HG02885 (cell line): ENCODE measurements at regions not wholly inside any gene's neighbourhood (a gene's known extent, or its start where the extent isn't known, plus 50 kb on each side); places are given as distances from the start of the nearest gene placed in this dataset.

Experiments
- ATAC-seq: cut with Tn5 transposase; IDR thresholded peaks from one replicate; pipeline ENCODE4 v1.9.1; 2021; ENCODE audit warnings: mild to moderate bottlenecking; ENCODE audit not compliant: unreplicated experiment, poor library complexity

DNA sequence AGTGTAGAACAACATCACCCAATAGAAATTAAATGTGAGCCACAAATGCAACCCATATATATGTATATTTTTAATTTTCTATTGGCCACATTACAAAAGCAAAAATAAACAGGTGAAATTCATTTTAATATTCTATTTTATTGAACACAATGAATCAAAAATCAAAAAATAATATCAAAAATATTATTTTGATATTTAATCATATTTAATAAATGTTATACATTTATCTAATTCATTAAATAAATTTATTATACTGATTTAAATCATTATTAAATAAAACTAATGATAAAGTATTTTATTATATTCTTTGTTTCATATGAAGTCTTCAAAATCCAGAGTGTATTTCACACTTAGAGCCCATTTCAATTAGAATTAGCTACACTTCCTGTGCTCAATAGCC, 98.4 kb upstream of the MANEA start:
- no peak for ATAC-seq

DNA sequence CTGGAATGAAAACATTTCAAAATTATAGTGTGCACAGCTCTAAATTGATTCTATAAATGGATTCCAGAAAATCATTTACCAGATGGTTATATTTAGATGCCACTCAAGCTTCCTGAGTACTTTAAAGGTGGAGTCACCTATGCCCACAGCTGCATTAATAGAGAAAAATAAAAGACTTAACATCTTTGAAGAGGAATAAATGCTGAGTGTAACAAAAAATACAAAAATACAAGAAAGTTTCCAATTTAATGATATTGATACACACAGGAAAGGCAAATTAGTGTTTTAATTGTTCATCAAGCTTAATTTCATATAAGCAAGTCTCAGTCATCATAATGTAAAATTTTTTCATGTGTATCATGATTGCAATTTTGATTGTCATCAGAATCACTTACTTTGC, 89.5 kb upstream of the MANEA start:
- no peak for ATAC-seq

DNA sequence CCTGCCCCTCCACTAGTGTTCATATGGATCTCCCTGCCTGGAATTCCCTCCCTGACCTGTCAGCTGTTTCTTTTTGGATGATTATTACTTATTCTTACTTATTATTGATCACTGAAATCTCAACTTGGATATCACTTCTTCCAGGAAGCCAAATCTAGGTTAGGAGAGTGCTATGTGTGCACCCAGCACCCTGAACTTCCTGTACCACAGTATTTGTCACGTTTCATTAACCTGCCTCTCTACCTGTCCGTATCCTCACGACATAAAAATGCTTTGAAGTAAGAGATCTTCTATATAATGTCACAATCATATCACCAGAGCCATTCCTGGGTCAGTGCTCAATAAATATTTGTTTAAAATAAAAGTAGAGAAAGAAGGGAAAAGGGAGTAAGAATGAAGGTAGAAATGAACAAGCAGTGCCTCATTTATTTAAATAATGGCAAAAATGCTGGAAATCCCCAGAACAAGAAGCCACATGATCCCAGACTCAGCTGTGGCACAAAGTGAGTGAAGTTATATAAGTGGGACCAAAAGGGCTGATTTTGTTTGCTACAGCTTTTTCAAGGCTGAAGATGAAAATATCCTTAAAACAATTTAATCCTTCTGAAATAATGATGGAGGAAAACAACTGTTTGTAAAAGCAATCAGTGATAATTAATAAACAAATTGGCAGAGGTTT, 88.0 kb upstream of the MANEA start:
- no peak for ATAC-seq

DNA sequence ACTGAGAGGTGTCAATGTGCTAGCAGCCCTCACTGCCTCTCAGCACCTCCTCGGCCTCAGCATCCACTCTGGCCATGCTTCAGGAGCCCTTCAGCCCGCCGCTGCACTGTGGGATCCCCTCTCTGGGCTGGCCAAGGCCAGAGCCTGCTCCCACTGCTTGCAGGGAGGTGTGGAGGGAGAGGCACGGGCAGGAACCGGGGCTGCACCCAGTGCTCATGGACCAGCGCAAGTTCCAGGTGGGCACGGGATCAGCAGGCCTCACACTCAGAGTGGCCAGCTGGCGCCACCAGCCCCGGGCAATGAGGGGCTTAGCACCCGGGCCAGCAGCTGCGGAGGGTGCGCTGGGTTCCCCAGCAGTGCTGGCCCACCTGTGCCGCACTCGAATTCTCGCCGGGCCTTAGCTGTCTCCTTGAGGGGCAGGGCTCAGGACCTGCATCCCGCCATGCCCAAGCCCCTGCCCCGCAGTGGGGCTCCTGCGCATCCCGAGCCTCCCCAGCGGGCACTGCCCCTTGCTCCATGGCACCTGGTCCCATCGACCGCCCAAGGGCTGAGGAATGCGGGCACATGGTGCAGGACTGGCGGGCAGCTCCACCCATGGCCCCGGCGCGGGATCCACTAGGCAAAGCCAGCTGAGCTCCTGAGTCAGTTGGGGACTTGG, 80.4 kb upstream of the MANEA start:
- no peak for ATAC-seq

DNA sequence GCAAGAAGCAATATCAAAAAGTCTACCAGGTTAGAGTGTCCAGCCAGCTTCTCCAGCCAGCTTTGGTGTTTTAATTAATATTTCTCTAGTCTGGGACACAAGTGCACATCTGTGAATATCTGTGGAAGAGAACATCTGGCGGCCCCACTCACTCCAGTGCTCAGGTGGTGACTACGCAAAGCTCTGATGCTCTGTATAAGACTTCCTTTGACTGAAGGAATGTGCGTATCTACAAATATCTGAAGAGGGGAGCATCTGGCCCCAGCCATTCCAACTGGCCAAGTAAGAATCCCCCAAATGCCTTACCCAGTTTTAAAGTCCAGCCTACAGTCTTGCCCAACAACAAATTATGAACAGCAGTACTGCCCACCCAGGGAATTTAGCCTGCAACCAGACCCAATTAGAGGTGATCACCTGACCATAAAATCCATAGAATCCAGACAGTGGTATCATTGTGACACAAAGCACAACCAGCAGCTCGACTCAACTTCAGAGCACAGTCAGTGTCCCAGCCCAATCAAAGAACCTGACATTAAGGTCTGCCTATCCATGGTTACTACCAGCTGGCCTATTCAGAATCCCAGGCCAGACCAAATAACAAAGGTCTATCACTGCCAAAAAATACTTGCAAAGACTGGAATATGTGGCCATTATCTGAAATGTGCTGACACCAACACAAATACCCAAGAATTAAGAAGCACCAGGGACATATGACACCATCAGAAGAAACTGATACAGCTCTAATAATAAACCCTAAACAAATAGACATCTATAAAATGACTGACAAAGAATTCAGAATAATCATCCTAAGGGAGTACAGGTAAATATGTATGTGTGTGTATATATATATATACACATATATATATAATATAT, 76.1 kb upstream of the MANEA start:
- ATAC-seq, result no peak

DNA sequence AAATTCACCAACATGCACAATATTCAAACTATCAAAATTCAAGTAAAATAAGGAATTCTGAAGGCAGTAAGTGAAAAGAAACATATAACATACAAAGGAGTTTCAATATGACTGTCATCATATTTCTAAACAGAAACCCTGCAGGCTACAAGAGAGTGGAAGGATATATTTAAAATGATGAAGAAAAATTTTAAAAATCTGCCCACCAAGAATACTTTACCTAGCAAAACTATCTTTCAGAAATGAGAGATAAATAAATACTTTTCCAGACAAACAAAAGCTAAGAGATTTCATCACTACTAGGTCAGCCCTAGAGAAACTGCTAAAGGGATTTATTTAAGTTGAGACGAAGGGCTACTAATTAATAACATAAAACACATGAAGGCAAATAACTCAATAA, 73.8 kb upstream of the MANEA start:
- ATAC-seq, result no peak

DNA sequence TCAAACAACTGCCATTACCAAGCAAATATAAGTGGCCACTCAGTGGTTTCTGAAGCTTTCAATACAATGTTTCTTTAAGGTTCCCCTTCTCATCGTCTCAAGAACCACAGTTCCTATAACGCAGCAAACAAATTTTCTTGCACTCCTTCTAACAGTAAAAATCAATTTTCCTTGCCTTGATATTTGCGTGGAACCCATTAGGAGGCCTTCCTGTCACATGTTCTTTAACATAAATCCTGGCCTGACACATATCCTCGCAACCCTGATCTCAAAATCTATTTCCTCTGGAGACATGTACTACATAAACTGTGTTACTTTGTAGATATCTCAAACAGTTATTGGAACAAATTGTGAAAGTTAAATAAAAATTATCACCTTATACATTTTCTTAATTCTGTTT, 65.9 kb upstream of the MANEA start:
- ATAC-seq, result no peak

DNA sequence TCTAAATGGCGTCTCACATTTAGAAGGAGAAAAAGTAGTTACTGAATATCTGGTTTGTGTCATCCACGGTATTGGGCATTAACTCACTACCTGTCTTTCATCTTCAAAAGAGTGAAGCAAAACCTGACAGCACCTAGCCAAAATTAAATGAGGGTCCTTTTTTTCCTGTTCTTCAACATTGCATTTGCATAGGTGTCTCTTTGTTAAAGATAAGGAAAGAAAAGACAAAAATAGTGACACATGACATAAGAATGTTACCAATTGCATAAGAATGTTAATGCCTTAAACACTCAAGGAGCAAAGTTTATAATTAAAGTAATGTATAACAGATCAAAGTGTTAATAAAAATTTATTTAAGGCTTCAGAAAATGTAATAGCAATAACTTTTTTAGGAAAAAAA, 61.4 kb upstream of the MANEA start:
- ATAC-seq, result no peak

DNA sequence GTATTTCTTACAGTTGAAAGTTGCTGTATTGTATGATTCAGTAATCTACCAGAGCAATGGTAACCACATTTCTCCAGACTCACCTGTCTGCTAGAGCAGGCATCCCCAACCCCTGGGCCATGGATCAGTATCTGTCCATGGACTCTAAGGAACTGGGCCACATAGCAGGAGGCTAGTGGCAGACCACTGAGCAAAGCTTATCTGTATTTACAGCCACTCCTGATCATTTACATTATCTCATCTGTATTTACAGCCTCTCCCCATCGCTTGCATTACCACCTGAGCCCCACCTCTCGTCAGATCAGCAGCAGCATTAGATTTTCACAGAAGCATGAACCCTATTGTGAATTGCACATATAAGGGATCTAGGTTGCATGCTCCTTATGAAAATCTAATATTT, 60.3 kb upstream of the MANEA start:
- no peak for ATAC-seq

DNA sequence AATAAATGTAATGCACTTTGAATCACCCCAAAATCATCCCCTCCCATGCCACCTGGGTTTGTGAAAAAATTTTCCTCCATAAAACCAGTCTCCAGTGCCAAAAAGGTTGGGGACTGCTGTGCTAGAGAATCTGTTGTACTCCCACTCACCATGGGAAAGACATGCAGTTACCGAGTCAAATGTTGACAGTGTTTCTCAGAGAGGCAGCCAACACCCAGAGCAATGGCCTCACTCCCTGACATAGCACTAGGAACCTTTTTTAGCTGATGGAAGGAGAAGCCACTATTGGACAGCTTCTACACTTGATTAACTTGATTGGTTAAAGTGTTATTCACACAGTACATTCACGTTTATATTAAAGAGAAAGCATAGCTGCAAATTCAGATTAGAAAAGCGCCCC, 59.8 kb upstream of the MANEA start:
- ATAC-seq, result no peak

DNA sequence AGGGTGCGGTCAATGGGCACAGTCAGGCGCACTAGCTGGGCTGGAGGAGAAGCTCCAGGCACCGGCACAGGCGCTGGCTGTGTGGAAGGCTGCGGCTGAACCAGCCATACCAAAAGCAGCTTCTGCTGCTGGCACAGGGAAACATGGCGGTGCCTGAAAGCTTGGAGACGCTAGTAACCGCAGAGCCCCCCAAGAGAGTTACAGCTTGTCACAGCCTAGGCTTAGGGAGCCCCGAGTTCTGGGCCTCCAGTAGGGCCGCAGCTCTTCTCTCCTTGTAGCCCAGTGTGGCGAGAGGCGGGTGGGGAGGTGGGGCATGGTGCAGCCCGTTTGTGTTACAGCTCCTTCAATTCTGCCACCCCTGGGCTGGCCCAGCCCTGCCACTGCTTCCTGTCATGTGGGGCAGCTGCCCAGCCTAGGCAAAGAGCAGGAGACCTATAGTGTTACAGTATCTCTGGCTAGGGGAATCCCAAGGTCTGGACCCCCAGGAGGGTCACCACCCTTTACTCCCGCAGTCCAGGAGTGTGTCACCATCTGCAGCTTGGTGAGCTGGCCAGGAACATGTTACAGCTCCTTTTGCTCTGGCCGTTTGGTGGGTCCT, 58.6 kb upstream of the MANEA start:
- no peak for ATAC-seq

DNA sequence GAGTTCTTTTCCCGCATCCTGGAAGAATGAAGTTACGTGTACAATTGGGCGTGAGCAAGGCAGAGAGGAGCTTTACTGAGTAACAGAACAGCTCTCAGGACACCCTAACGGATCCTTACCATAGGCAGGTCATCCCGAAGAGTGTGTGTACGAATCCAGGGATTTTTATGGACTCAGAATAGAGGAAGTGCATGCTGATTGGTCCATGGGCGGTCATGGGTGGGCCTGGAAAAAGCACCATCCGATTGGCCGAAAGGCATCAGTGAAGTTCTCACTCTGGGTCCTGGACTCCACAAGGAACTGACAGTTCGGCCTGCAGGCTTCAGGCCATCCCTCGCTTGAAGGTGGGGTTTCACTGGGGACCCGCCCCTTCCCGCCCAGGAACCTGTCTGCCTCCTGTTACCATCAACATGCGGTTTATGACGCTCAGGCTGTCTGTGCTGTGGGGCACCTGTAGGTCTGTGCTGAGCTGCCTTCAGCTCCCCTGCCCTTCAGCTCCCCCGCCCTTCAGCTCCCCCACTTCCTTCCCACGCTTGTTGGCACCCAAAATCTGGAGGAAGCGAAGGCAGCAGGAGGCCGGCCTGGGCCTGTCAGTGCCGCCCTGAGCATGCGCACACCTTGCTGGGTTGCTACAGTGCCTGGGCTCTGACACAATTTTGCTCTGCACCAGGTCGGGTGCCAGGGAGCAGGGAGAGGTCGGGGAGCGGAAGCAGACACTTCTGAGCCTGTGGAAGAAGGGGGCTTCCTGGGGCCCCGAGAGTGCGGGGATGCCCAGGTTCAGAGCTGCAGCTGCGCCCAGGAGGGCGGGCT, 57.9 kb upstream of the MANEA start:
- ATAC-seq, result no peak

DNA sequence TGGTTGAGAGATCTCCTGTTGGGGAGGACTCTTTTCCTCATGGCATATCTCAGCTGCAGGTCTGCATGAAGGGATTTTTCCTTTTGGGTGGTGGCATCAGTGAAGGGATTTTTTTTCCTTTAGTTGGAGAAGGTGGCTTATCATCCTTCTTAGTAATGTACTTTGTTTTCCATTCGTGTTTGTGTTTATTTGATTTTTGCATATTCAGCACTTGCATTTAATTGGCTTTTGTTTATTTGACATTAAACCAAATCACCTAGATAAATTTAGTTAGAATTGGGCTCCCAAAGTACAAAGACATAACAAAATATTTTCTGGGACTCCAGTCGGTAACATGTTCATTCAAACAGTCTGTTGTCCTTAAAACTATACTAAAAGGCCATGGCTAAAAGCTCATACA, 56.2 kb upstream of the MANEA start:
- ATAC-seq, result no peak
